Dermis microvascular lymphatic vessel endothelial cell (primary cell): ENCODE measurements at regions not wholly inside any gene's neighbourhood (a gene's known extent, or its start where the extent isn't known, plus 50 kb on each side); places are given as distances from the start of the nearest gene placed in this dataset.
"Not testable (repeated sequence)": the region's sequence is repeated elsewhere in the genome, so short reads cannot be mapped to it uniquely, and the experiment has no call there.

ENCODE experiments used
- DNase-seq, 2 donors: peaks; one replicate each; pipeline versions ENCODE4 v3.0.0 to v3.0.0-alpha.2; 2010; ENCODE audit warnings: low read depth in 2 of 2

- no peak for DNase-seq
Observed at GRCh38 chr3:83251490-83251889, 1490.0 kb upstream of the GBE1 start.

GRCh38 chr3:83250613-83251012 lies 1489.2 kb upstream of the GBE1 start:
- no peak for DNase-seq

- DNase-seq: no peak
Observed at GRCh38 chr3:83248454-83248853, 1487.0 kb upstream of the GBE1 start.

- DNase-seq: no peak
Observed at GRCh38 chr3:83235180-83235814, 1473.9 kb upstream of the GBE1 start.

GRCh38 chr3:83233715-83234114 lies 1472.3 kb upstream of the GBE1 start:
- DNase-seq: no peak

- no peak for DNase-seq
Observed at GRCh38 chr3:83230841-83231240, 1469.4 kb upstream of the GBE1 start.

- DNase-seq: no peak
Observed at GRCh38 chr3:83230376-83230775, 1468.9 kb upstream of the GBE1 start.

- no peak for DNase-seq
Observed at GRCh38 chr3:83226751-83227150, 1465.3 kb upstream of the GBE1 start.

GRCh38 chr3:83224101-83224868 lies 1462.8 kb upstream of the GBE1 start:
- DNase-seq: peak; percentile 78 to 93

- no peak for DNase-seq
Observed at GRCh38 chr3:83218383-83219200, 1457.1 kb upstream of the GBE1 start.

GRCh38 chr3:83217595-83218118 lies 1456.2 kb upstream of the GBE1 start:
- DNase-seq: not testable (repeated sequence)

- no peak for DNase-seq
Observed at GRCh38 chr3:83216919-83217594, 1455.6 kb upstream of the GBE1 start.

GRCh38 chr3:83195243-83195642 lies 1433.8 kb upstream of the GBE1 start:
- no peak for DNase-seq

GRCh38 chr3:83193526-83193925 lies 1432.1 kb upstream of the GBE1 start:
- DNase-seq: no peak

GRCh38 chr3:83189634-83190033 lies 1428.2 kb upstream of the GBE1 start:
- no peak for DNase-seq

- no peak for DNase-seq
Observed at GRCh38 chr3:83169473-83169872, 1408.0 kb upstream of the GBE1 start.

- no peak for DNase-seq
Observed at GRCh38 chr3:83150896-83151295, 1389.5 kb upstream of the GBE1 start.

GRCh38 chr3:83140983-83141382 lies 1379.5 kb upstream of the GBE1 start:
- no peak for DNase-seq

- DNase-seq: no peak
Observed at GRCh38 chr3:83131236-83131635, 1369.8 kb upstream of the GBE1 start.

GRCh38 chr3:83122774-83123350 lies 1361.4 kb upstream of the GBE1 start:
- DNase-seq: no peak

- no peak for DNase-seq
Observed at GRCh38 chr3:83093222-83093572, 1331.8 kb upstream of the GBE1 start.
